ENCODE measurements at regions not wholly inside any gene's neighbourhood (a gene's known extent, or its start where the extent isn't known, plus 50 kb on each side); places are given as distances from the start of the nearest gene placed in this dataset.

DNA sequence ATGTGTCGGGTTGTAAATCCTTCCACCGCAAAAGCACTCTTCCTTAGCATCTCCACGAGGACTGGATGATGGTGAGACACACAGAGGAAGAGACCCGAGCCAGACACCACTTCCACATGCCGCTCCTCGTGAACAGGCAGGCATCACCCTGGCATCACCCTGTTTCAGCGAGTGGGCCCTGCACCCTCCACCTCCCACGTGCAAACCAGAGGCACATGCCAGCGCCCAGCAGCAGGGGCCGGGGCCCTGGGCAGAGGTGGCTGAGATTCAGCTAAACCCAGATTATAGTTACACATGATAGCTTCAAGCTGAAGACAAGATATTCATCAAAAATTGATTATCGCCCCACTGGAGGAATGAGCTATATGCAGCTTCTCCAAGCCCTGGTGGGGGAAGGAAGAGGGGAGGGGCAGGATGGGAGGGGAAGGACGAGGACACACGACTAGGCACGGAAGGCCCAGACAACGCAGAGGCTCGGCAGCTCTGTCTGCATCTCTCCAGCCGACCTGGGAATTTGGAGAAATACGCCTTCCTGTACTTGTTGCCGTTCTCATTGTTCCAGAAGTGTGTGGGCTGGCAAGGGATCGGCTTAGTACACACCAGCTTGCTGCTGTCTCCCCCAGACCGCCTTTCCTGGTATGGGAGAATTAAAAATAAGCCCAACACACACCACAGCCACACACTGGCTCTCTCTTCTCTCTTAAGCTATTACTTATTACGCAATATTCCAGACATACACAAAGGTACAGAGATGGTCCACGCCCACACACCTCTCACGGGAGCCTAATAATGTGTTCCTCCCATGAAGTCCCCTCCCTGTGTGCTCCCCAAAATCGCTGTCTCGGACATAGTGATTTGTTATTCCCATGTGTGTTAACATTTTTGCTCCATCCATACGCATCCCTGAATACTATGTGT lies 50.4 kb upstream of the ZNF354A start:
- no peaks in the 10 kb centered on the region for H4K20me1 ChIP-seq (ENCODE audit: control insufficient read depth, insufficient read depth)
- SMC1A ChIA-PET (ENCODE audit: uncharacterized antibody, unreplicated experiment), result interaction anchor here (1.0 kb wide), 1 partner anchor 26 kb away, joined by 3 read pairs; no protein-coding TSS in a partner anchor
- POLR2A ChIA-PET, result interaction anchor here (0.6 kb wide), 1 partner anchor 153 kb away, joined by 3 read pairs; no protein-coding TSS in a partner anchor
- no peaks in the 10 kb centered on the region for H3K4me1 ChIP-seq (ENCODE audit: control insufficient read depth, insufficient read depth, low read length)
- H3K4me3 ChIP-seq, result no peak overlapping the region
- H3K36me3 ChIP-seq (ENCODE audit: control insufficient read depth in 2 of 2, insufficient read depth in 2 of 2, low read length in 1 of 2), result no peaks in the 10 kb centered on the region
- 42% methylated on average over 21 of the region's 27 CpGs for WGBS (ENCODE audit: insufficient coverage, insufficient replicate concordance, low lambda C conversion rate, missing lambda C conversion rate)
- CTCF ChIA-PET, result interaction anchor here (1.1 kb wide), 1 partner anchor 16 kb away, joined by 3 read pairs; no protein-coding TSS in a partner anchor
- ATAC-seq (no peak), FAIRE-seq (no peak), DNase-seq (ENCODE audit: low read depth, low spot score) (no peak)
- in situ Hi-C loops (cut with MboI), result no loop called here
- no peak overlapping the region for H2AFZ ChIP-seq (ENCODE audit: control insufficient read depth, low read depth, low read length)
- no peaks in the 10 kb centered on the region for H3K79me2 ChIP-seq (ENCODE audit: control insufficient read depth, insufficient read depth, low read length)
- H3K4me2 ChIP-seq (ENCODE audit: control insufficient read depth, insufficient read depth), result no peak overlapping the region
- no peak overlapping the region for H3K27ac ChIP-seq (ENCODE audit: control insufficient read depth, insufficient read depth)
- no TSS peak for BruUV-seq (replicated peaks)
- no peaks in the 10 kb centered on the region for H3K27me3 ChIP-seq (replicated peaks in 1 of 2; ENCODE audit: control insufficient read depth in 2 of 2, insufficient read depth in 2 of 2, low read length in 1 of 2)
- no peak overlapping the region for H3K9ac ChIP-seq (ENCODE audit: control insufficient read depth, insufficient read depth, low read length)
- intact Hi-C loops (cut with micrococcal nuclease; ENCODE audit: unreplicated experiment), result no loop called here
- TF ChIP-seq MXI1 (IDR thresholded peaks at IDR 0.05; ENCODE audit: low read depth, low read length) (no peak), HDGF (IDR thresholded peaks at IDR 0.05) (no peak), NRF1 (conservative IDR thresholded peaks at IDR 0.05; ENCODE audit: low read depth, low read length) (no peak), BCLAF1 (IDR thresholded peaks at IDR 0.05) (no peak), LARP7 (IDR thresholded peaks at IDR 0.05) (no peak), BRCA1 (IDR thresholded peaks at IDR 0.05; ENCODE audit: low read depth, low read length) (no peak), BACH1 (IDR thresholded peaks at IDR 0.05; ENCODE audit: borderline replicate concordance) (no peak), SREBF1 (IDR thresholded peaks at IDR 0.05; ENCODE audit: low read length) (no peak), YBX1 (IDR thresholded peaks at IDR 0.05) (no peak), MYB (IDR thresholded peaks at IDR 0.05; ENCODE audit: borderline replicate concordance, low read depth, low read length) (no peak), MTA3 (IDR thresholded peaks at IDR 0.05; ENCODE audit: borderline replicate concordance, low read length) (no peak), JUNB (IDR thresholded peaks at IDR 0.05) (no peak), TCF7 (IDR thresholded peaks at IDR 0.05; ENCODE audit: borderline replicate concordance) (no peak), PML (IDR thresholded peaks at IDR 0.05; ENCODE audit: low read length) (no peak), NFXL1 (IDR thresholded peaks at IDR 0.05; ENCODE audit: borderline replicate concordance) (no peak), SPI1 (IDR thresholded peaks at IDR 0.05; ENCODE audit: borderline replicate concordance, insufficient read depth, low read depth, low read length) (no peak)
- RAD21 ChIA-PET (ENCODE audit: unreplicated experiment), result no interaction called here
- no peaks in the 10 kb centered on the region; the same call in 2 of the 3 replicates for H3K9me3 ChIP-seq (replicated peaks; ENCODE audit: control insufficient read depth, insufficient read depth, low read length)

All from GM12878 (cell line).